HG03135 (cell line): ENCODE measurements at regions not wholly inside any gene's neighbourhood (a gene's known extent, or its start where the extent isn't known, plus 50 kb on each side); places are given as distances from the start of the nearest gene placed in this dataset.
"Not testable (repeated sequence)": the region's sequence is repeated elsewhere in the genome, so short reads cannot be mapped to it uniquely, and the experiment has no call there.

Source experiments
- ATAC-seq: cut with Tn5 transposase; IDR thresholded peaks from one replicate; pipeline ENCODE4 v1.9.1; 2021; ENCODE audit warnings: mild to moderate bottlenecking, moderate library complexity; ENCODE audit not compliant: unreplicated experiment

GRCh38 chr5:17816944-17817343, 182.7 kb downstream of the TAF11L14 start:
- no peak for ATAC-seq

DNA sequence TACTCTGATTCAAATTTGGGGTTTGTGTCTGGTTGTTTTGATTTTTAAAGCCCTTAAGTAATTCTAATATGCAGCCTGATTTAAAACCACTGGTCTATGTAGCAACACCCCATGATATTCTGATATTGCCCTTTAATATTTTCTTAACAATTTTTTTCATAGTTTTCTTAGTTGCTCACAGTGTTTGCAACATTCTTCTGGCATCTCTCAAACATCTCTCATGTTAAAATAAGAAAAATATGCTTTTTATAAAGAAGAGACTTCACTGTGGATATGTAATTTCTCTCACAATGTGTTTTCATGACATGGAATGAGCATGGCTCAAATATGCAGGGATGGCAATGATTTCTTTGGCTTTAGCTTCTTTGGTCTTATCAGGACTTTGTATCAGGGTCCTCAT, 183.7 kb downstream of the TAF11L14 start:
- ATAC-seq: no peak

GRCh38 chr5:17819783-17820182, 185.5 kb downstream of the TAF11L14 start:
- ATAC-seq: no peak

DNA sequence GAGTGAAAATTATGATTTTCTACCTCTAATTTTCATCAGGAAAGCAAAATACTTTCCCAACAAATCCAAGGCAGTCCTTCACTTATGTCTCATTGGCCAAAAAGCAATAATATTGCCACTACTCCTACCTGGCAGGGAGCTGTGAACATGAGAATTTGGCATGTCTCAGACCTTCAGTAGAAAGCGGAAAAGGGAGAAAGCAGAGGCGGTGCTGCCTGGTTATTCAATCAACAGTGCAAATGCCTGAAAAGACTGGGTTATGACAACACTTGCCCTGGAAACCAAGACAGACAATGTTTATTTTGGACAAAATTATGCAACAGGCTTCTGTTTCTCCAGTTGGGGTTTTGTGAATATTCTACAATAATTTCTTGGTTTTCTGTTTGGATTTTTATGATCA, 194.4 kb downstream of the TAF11L14 start:
- no peak for ATAC-seq

- ATAC-seq: no peak
Measured at GRCh38 chr5:17829456-17829855, 195.2 kb downstream of the TAF11L14 start.

DNA sequence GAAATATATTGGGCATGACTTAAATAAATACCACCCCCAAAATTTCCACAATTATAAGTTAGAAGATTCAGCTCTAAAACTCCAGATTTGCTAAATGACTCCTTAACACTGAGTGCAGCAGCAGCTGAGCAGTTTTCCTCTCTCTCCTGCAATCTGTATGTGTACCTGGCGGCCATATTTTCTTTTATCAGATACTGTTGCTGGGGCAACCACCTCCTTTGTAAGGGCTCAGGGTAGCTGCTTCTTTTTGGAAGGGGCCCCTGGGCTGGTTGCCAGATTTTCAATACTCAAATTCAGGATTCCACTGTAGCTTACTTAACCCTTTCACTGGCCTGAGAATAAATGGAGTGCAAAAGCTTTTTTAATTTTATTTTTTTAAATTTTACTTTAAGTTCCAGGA, 197.0 kb downstream of the TAF11L14 start:
- no peak for ATAC-seq

- ATAC-seq: no peak
Measured at GRCh38 chr5:17832949-17833745, 198.9 kb downstream of the TAF11L14 start.

DNA sequence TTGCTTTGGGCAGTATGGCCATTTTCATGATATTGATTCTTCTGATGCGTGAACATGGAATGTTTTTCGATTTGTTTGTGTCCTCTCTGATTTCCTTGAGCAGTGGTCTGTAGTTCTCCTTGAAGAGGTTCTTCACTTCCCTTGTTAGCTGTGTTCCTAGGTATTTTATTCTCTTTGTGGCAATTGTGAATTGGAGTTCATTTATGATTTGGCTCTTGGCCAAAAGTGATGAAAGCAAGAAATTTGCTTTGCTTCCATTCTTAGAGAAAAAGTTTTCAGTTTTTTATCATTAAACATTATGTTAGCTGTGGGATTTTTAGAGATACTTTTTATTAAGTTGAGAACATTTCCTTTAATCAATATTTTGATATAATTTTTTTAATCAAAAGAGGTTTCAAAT, 203.5 kb downstream of the TAF11L14 start:
- ATAC-seq: no peak

- ATAC-seq: no peak
Measured at GRCh38 chr5:17838469-17838868, 204.2 kb downstream of the TAF11L14 start.

DNA sequence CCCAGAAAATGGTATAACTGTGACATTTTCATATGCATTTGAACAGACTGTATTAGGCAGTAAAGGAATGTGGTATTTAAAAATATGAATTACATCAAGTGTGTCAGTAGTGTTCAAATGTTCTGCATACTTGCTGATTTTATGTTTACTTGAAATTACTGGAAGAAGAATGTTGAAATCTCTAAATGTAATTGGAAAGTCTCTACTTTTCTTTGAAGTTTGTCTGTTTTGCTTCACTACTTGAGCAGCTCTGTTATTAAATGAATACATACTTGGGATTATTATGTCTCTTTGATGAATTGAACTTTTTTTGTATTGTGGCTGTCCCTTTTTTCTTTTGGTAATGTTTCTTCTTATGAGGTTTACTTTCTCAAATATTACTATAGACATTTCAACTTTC, 205.6 kb downstream of the TAF11L14 start:
- no peak for ATAC-seq

- ATAC-seq: no peak
Measured at GRCh38 chr5:17846496-17846895, 212.2 kb downstream of the TAF11L14 start.

DNA sequence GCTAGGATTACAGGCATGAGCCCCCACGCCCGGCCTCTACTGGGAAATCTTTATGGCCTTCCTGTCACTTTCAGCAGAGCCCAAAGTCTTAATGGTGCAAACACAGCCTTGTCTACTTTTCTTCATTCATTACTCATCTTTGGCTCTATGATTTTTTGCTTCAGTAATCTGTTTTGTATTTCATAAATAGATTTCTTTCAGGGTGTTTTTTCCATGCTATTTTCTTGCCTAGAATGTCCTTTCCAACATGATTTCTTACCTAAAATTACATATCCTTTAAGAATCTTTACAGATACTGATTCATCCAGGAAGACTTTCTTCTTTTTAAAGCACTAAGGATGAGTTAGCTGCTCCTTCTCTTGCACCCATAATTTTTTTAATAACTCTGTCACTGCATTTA, 213.0 kb downstream of the TAF11L14 start:
- ATAC-seq: no peak

- no peak for ATAC-seq
Measured at GRCh38 chr5:17852111-17852510, 217.9 kb downstream of the TAF11L14 start.

DNA sequence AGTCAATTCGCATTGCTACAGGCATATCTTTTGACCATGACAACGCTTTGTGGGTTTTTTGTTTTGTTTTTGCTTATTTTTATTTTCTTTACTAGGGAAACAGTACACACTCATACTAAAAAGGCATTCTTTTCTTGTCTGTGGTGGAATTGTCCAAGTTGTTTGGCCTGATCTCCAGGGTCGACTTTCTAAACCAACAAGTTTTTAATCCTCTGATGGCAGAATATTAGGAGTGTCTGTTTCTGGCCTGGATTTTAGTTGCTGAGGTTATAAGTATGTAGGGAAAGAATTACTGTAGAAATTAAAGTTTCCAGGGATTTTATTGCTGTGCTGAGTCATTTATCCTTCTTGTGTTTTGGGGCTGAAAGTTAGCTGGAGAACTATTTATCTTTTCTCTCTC, 218.5 kb downstream of the TAF11L14 start:
- no peak for ATAC-seq

DNA sequence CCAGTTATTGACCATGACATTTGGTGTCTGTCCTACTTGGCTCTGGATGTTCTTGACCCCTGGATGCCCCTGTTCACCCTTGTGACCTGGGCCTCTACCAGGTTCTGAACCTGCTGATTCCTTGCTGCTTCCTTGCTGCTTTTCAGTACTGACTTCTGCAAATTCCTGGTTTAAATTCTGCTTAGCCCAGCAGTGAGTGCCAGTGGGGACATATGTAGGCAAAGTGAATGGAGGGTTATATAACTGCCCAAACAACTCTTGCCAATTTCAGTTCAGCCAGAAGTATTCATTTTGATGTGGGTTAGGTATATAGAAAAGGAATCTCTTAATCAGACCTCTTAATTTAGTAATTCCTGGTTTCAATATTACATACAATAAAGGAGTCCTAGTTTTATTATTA, 220.6 kb downstream of the TAF11L14 start:
- ATAC-seq: no peak

- no peak for ATAC-seq
Measured at GRCh38 chr5:17860660-17861315, 226.5 kb downstream of the TAF11L14 start.

GRCh38 chr5:17864903-17865302, 230.6 kb downstream of the TAF11L14 start:
- not testable (repeated sequence) for ATAC-seq

- not testable (repeated sequence) for ATAC-seq
Measured at GRCh38 chr5:17865966-17866365, 231.7 kb downstream of the TAF11L14 start.

DNA sequence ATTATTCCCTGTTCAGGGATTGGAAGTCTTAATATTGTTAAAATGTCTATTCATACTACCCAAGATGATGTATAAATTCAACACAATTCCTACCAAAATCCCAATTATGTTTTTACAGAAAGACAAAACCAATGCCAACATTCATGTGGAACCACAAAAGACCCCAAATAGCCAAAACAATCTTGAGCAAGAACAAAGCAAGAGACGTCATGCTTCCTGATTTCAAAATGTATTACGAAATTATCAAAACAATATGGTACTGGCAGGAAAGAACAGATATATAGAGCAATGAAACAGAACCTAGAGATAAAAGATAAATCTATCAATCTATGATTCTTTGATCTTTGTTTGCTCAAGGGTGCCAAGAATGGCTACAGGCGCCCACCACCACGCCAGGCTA, 237.9 kb downstream of the TAF11L14 start:
- ATAC-seq: no peak

- ATAC-seq: no peak
Measured at GRCh38 chr5:17878541-17878940, 244.3 kb downstream of the TAF11L14 start.

DNA sequence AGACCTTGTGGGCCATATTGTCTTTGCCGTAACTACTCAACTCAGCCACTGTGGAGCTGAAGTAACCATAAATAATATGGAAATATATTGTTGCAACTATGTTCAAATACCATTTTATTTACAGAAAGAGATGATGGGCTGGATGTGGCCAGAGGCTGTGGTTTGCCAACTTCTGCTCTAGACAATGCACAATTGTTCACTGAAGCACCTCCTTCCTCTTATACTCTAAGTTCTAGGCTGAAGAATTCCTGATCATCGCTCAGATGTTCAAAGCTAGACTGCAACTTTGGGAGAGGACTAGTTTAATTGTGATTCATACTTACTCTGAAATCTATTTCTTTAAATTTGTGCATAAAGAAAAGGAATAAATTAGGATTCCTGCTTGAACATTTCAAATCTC, 245.0 kb downstream of the TAF11L14 start:
- ATAC-seq: no peak

GRCh38 chr5:17880869-17881268, 246.6 kb downstream of the TAF11L14 start:
- ATAC-seq: no peak
